NCI-H345 treated with DMSO at 0.1 percent for 48 hours (cell line): ENCODE measurements at regions not wholly inside any gene's neighbourhood (a gene's known extent, or its start where the extent isn't known, plus 50 kb on each side); places are given as distances from the start of the nearest gene placed in this dataset.

Experiments used
- DNase-seq: peaks from one replicate; lab custom pipeline; 2025; ENCODE audit not compliant: unreplicated experiment; lab: John Stamatoyannopoulos, UW

DNA sequence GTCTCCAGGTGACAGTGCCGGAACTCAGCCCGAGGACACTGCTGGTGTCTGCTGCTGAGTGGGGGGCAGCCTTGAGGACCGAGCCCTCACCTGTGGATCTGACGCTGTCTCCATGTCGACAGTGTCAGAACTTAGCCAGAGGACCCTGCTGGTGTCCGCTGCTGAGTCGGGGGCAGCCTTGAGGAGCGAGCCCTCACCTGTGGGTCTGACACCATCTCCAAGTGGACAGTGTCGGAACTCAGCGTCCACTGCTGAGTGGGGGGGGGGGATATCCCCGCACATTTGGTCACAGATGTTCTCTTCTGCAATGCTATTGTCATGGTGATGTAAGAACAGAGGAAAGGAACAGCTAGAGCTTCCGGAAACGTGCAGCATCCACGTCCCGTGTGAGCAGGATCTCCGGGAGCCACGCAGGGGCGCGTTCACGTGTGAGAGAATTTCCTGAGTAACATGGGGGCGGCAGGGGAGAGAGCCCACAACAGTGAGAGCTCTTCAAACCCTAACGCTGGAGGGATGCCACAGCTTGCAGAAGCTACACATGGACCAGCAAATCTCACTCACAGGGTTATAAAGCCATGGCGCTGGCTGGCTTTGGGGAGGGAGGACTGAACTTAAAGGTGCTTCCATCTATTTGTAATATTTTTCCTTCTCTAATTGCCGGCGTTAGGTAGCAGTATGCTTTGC is 250.7 kb upstream of the SALL3 start:
- DNase-seq, result no peak

- DNase-seq, result no peak
Measured at GRCh38 chr18:78730546-78730945, 249.1 kb upstream of the SALL3 start.

GRCh38 chr18:78731016-78731397 is 248.6 kb upstream of the SALL3 start:
- DNase-seq, result no peak

DNA sequence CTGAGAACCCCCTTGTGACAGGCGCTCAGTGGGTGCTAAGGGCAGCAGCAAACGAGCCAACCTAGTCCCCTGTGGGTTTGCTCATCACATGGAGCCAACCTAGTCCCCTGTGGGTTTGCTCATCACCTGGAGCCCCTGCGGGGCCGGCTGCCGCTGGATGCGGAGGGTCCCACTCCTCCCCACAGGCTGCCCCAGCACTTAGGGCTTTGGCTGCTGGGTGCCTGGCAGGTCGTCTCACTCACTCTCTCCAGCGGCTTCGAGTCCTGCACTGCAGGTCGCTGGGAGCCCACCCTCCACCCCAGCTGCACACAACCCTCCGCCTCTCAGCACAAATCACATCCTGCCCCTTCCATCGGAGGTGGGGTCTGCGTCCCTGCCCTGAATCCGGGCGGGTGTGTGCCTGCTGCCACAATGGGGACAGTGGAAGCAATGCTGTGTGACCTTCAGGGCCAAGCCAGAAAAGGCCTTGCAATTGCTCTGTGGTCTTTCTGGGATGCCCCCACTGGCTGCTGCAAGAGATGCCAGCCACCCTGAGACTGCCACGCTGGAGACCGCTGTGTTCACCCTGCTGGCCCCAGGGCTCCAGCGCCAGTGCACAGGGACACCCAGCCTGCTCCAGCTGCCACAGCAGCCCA is 248.1 kb upstream of the SALL3 start:
- DNase-seq, result no peak

DNA sequence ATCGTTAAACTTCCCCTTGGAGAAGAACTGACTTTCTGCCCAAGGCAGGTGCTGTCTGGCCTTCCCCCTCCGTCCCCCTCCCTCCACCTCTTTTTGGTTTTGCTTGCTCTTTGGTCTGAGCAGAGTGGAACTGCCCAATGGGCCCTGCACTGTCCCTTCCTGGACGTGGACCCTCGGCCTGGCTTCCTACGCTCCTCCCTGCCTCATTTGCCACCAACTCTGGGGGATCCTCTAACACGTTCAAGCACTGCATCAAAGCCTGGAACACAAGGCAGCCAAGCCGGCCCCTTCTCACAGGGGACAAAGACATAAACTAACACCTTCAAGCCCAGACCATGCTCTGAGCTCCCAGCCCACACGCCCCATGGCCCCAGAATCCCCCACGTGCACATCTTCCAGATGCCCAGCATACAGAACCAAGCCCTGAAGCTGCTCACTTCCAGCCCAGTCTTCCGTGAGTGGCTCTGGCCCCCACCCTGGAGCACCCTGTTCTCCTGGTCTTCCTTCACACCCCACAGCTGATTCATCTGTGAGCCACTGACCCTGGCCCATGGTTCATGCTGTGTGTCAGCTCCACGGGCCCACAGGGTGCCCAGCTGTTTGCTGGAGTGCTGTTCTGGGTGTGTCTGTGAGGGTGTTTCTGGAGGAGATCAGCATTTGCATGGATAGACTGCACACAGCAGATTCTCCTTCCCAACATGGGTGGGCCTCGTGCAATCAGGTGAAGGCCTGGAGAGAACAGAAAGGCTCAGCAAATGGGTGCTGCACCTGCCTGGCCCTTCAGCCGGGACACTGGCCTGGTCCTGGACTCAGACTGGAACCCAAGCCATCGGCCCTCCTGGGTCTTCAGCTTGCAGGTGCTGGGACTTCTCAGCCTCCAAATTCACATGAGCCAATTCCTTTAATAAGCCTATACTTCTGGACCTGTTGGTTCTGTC is 247.1 kb upstream of the SALL3 start:
- no peak for DNase-seq

DNA sequence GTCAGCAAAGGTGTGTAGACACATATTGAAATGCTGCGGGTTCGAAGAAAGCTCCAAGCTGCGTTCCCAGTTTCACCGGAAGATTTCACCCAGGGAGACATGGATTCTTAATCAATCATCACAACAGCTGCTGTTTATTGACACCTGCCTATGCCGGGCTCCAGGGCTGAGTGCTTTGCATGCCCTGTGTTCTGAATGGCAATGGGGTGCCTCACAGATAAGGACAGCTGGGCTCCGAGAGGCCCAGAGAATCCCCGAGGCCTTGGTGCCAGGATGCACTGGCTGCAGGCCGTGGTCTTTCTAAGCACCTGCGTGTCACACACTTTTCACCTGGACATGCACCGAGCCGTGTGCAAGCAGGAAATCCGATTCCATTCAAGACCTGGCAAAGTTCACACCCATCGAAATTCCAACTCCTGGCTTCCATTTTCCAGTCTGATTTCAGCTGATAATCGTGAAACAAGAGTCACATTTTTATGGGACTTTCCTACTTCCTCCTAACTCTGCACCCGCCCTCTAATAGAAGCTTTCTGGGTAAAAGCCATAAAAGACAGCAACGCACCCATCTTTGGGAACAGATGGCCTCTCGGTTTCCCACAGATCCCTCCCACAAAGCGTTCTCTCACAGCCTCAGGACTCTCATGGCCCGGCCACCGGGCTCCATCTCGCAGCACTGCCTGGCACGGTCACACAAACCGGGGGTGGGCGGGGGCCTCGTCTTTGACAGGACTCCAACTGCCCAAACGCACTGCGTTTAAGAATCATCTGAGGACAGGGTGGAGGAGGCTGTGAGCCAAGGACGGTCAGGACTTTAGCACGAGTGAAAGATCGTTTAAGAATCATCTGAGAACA is 245.6 kb upstream of the SALL3 start:
- no peak for DNase-seq

DNA sequence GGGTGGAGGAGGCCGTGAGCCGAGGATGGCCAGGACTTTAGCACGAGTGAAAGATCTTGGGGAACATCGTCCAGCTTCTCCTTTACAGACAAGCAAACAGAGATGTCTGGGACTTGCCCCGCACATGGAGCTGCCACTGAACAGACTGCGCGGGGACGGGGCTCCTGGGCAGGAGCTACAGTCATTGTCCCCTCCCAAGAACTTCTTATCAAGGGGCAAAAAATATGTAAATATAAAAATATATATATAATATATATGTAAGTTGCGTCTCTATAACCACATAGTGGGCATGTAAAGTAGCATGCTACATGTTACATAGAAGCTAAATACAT is 245.0 kb upstream of the SALL3 start:
- DNase-seq, result no peak

GRCh38 chr18:78735131-78736014 is 244.2 kb upstream of the SALL3 start:
- DNase-seq, result no peak

GRCh38 chr18:78736015-78736690 is 243.5 kb upstream of the SALL3 start:
- no peak for DNase-seq

- DNase-seq, result no peak
Measured at GRCh38 chr18:78737006-78737915, 242.4 kb upstream of the SALL3 start.

DNA sequence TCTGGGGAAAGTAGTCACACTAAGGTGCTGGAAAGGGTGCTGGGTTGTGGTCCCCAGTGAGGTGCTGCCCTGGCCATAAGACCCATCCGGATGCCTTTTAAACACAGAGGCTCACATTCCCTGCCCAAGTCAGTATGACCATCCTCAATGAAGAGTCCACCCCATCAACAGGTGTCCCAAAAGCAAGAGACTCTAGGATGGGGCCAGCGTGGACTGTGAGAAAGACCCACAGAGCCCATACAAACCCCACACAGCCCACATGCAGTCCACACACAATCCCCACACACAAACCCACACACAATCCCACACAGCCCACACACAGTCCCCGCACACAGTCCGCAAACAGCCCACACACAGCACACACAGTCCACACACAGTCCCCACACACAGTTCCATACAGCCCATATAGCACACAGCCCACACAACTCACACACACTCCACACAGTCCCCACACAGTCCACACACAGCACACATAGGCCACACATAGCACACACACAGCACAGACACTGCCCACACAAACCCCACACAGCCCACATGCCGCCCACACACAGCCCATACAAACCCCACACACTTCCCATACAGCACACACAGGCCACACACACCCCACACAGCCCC is 241.4 kb upstream of the SALL3 start:
- DNase-seq, result no peak

GRCh38 chr18:78739115-78739514 is 240.5 kb upstream of the SALL3 start:
- no peak for DNase-seq

DNA sequence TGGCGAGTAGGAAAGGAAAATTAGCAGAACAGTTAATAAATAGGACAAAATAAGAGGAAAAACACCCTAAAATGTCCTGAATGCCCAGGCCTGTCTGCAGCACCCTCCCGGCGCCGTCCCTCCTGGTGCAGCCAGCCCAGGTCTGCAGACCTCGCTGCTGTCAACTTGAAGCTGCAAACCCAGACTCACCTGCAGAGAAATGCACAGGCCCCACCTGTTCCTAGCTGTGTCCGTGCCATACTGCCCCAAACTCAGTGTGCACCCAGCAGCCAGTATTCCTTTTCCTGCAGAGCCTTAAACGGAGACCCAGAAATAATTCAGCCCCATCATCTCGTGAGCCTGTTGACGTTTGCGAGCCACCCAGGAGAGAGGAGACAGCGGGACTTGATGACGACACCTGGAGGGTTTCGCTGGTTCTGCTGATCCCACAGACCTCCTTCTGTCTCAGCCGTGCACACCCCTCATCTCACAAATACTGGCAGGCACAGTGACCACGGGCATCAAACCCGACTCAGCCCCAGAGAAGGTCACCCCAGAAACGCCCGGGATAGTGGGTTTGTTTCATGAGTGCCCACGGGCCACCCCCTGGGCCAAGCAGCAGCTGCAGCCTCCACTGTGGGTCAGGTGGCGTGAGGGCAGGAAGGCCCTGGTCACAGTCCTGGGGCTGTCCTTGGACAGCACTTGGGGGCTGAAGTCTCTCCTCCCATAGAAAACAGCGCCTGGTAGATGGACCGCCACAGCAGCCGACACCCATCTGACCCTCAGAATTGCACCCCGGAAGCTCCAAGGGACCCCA is 239.5 kb upstream of the SALL3 start:
- no peak for DNase-seq

DNA sequence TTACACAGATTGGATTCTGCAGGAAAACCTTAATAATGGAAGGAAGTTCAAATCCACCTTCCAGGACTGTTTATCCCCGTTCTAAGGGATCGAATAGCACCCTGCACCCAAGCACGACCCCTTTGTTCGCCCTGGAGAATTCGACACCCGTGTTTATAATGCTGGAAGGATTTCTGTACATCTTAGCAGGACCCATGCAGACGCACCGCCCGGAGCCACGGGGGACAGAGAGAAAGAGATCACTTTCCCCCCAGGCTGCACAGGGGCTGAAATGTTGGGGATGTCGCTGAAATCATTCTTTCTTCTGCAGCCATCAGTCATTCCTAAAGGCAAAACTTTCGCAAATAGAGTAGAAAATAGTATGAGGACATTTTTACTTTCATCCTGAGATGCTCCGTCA is 238.7 kb upstream of the SALL3 start:
- no peak for DNase-seq

DNA sequence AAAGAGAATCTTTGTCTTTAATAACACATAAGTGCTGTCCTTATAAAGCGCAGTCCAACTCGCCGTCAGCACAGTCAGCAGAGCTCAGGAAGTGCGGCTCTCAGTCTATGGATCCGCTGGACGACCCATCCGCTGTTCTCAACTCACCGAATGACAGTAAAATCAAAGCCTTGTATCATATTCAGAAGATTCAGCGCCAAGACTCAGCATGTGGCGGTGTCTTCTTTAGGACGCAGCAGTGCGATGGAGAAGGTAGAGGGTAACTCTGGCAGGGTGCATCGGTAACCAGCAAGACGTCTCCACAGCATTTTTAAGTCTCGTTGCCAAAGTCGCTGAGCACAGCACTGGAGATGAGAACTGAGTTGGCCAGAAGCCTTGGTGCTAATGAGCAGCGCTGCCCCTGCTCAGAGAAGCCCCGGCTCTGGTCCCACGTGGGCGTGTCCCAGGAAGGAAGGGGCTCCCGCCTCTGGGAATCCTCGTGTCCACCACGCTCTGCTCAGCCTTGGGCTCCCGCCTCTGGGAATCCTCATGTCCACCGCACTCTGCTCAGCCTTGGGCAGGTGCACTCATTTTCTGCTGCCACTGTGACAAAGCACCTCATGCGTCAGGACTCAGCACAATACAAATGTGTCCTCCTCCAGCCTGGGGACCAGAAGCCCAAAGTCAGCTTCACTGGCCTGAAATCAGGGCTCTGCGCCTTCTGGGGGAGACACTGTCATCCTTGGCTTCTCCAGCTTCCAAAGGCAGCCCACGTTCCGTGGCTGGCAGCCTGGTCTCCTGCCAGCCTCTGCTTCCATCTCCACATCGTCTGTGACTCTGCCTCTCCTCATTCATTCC is 238.0 kb upstream of the SALL3 start:
- DNase-seq, result no peak

DNA sequence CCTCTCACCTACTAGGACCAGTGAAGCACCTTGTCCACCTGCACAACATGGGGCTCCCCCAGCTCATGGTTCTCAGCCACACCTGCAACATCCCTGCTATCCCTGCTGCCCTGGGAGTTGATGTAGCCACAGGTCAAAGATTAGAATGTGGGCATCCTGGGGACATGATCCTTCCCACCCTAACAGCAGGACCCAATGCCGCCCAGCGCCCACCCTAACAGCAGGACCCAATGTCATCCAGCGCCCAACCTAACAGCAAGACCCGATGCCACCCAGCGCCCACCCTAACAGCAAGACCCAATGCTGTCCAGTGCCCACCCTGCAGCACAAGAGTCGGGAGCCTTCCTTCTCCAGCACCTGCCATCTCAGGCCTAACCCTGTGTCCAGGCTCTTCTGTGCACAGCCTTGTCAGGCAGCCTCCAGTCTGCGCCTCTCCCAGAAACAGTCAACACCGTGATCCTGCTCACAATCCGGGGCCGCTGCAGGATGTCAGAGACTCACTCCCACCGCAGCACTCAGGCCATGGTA is 237.3 kb upstream of the SALL3 start:
- DNase-seq, result no peak
